CD4-positive, alpha-beta memory T cell (primary cell): ENCODE measurements at regions not wholly inside any gene's neighbourhood (a gene's known extent, or its start where the extent isn't known, plus 50 kb on each side); places are given as distances from the start of the nearest gene placed in this dataset.
A peak's percentile ranks its signal among the peaks of the same experiment; 100 is the strongest.

Experiments
- CTCF ChIA-PET: fragments of 350-600 bp; sonication (Branson Sonifier 250); formaldehyde crosslinking; loops from one replicate; lab custom pipeline; 2021; ENCODE audit warnings: inconsistent platforms; ENCODE audit not compliant: partially characterized antibody; lab: Charles Lee
- POLR2A ChIA-PET: fragments of 350-600 bp; sonication (Branson Sonifier 250); formaldehyde crosslinking; loops from one replicate; lab custom pipeline; 2021; ENCODE audit not compliant: partially characterized antibody; lab: Charles Lee
- DNase-seq, 5 donors: peaks; one replicate each; pipeline versions ENCODE4 v3.0.0 to v3.0.0-alpha.2; 2020 to 2022; ENCODE audit warnings: mixed read lengths in 1 of 5
- H3K27ac ChIP-seq: one replicate; pipeline ENCODE4 v1.7.0; 2013; ENCODE audit warnings: low read depth, low read length
- H3K27me3 ChIP-seq: 2 replicates; pipeline ENCODE4 v1.7.0; 2013; ENCODE audit warnings: mild to moderate bottlenecking, low read length, moderate library complexity; ENCODE audit not compliant: insufficient read depth
- H3K36me3 ChIP-seq: 2 replicates; pipeline ENCODE4 v1.7.0; 2013; ENCODE audit warnings: mild to moderate bottlenecking, low read length, moderate library complexity; ENCODE audit not compliant: insufficient read depth
- H3K4me1 ChIP-seq: 2 replicates; pipeline ENCODE4 v1.7.0; 2013; ENCODE audit warnings: mild to moderate bottlenecking, low read length, moderate library complexity; ENCODE audit not compliant: insufficient read depth
- H3K4me3 ChIP-seq, 2 donors: one replicate each; pipeline ENCODE4 v1.7.0; 2013; ENCODE audit warnings: low read length in 2 of 2, mild to moderate bottlenecking in 1 of 2
- H3K9me3 ChIP-seq, 2 donors: one replicate each; pipeline ENCODE4 v1.7.0; 2013; ENCODE audit warnings: low read length in 2 of 2, control low read depth in 1 of 2; ENCODE audit not compliant: control insufficient read depth in 1 of 2
- H3K27ac Mint-ChIP-seq, 7 donors: one replicate each; pipeline ENCODE4 v1.8.0; 2020 to 2021; ENCODE audit warnings: mixed read lengths in 7 of 7, mild to moderate bottlenecking in 6 of 7, inconsistent platforms in 3 of 7, moderate library complexity in 3 of 7
- H3K27me3 Mint-ChIP-seq, 2 donors: one replicate each; pipeline ENCODE4 v1.8.0; 2020 to 2021; ENCODE audit warnings: mixed read lengths in 2 of 2
- H3K36me3 Mint-ChIP-seq, 2 donors: one replicate each; pipeline ENCODE4 v1.8.0; 2020 to 2021; ENCODE audit warnings: mixed read lengths in 2 of 2, inconsistent platforms in 1 of 2, mild to moderate bottlenecking in 1 of 2
- H3K4me1 Mint-ChIP-seq, 4 donors: one replicate each; pipeline ENCODE4 v1.8.0; 2020 to 2021; ENCODE audit warnings: mixed read lengths in 4 of 4, mild to moderate bottlenecking in 1 of 4
- H3K4me3 Mint-ChIP-seq, 8 donors: one replicate each; pipeline ENCODE4 v1.8.0; 2020 to 2021; ENCODE audit warnings: mixed read lengths in 8 of 8, mild to moderate bottlenecking in 7 of 8, moderate library complexity in 6 of 8, inconsistent platforms in 3 of 8
- H3K9me3 Mint-ChIP-seq, 8 donors: one replicate each; pipeline ENCODE4 v1.8.0; 2020 to 2021; ENCODE audit warnings: mixed read lengths in 8 of 8, mild to moderate bottlenecking in 5 of 8, inconsistent platforms in 3 of 8, moderate library complexity in 1 of 8
- intact Hi-C: fragments of 100-400 bp; cut with micrococcal nuclease; formaldehyde crosslinking; loops from one replicate; pipeline ENCODE4 v1.15.1; 2023

DNA sequence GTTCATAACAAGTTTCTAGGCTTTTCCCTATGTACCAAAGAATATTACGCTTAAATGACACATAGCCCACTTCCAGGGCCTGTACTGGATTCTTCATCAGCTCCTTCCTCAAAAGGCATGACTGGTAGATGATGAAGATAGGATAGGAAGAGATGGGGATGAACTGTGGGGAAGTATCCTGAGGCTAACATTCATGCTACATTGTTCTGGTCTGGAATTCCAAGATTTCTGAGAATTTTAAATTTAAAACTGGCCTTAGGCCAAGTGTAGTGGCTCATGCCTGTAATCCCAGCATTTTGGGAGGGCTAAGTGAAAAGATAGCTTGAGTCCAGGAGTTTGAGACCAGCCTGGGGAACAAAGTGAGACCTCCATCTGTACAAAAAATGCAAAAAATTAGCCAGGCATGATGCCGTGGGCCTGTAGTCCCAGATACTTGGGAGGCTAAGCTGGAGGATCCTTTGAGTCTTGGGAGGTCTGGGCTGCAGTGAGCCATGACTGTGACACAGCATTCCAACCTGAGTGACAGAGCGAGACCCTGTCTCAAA, 160.1 kb upstream of the PLAAT1 start:
- no peak overlapping the region for H3K27ac ChIP-seq
- Mint-ChIP-seq H3K36me3 (no peaks in the 10 kb centered on the region), H3K27me3 (no peaks in the 10 kb centered on the region), H3K4me3 (no peak overlapping the region), H3K27ac (no peak overlapping the region), H3K4me1 (no peaks in the 10 kb centered on the region), H3K9me3 (peaks cover 0 to 7% (median 3%) of the 10 kb centered on the region in 8 donors)
- ChIA-PET POLR2A (no interaction called here), CTCF (no interaction called here)
- H3K36me3 ChIP-seq: no peaks in the 10 kb centered on the region
- H3K4me1 ChIP-seq: no peaks in the 10 kb centered on the region
- no peaks in the 10 kb centered on the region for H3K27me3 ChIP-seq
- no peak for DNase-seq
- H3K4me3 ChIP-seq: no peak overlapping the region
- no peaks in the 10 kb centered on the region for H3K9me3 ChIP-seq
- intact Hi-C loops: no loop called here

DNA sequence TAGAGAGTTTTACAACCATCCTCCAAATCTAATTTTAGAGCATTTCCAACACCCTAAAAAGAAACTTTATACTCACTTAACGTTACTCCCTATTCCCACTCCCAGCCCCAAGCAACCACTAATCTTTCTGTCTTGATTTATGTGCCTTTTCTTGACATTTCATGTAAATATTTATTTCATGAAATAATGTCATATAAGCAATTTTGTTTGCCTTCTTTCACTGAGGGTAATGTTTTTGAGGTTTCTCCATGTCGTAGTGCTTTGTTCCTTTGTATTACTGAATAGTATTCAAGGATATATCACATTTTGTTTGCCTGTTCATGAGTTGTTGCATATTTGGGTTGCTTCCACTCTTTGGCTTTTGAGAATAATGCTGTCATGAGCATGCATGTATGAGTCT, 155.4 kb upstream of the PLAAT1 start:
- no peaks in the 10 kb centered on the region for H3K4me1 Mint-ChIP-seq
- no peak for DNase-seq
- no peak overlapping the region for H3K27ac Mint-ChIP-seq
- no peak overlapping the region for H3K4me3 ChIP-seq
- no peaks in the 10 kb centered on the region for H3K36me3 Mint-ChIP-seq
- ChIA-PET CTCF (no interaction called here), POLR2A (no interaction called here)
- H3K9me3 ChIP-seq: no peaks in the 10 kb centered on the region
- H3K27me3 ChIP-seq: no peaks in the 10 kb centered on the region
- no peaks in the 10 kb centered on the region for H3K36me3 ChIP-seq
- peaks cover 0 to 7% (median 3%) of the 10 kb centered on the region in 8 donors for H3K9me3 Mint-ChIP-seq
- H3K27me3 Mint-ChIP-seq: peaks cover 2 to 3% of the 10 kb centered on the region in 2 donors
- intact Hi-C loops: no loop called here
- H3K27ac ChIP-seq: no peak overlapping the region
- no peak overlapping the region for H3K4me3 Mint-ChIP-seq
- no peaks in the 10 kb centered on the region for H3K4me1 ChIP-seq

DNA sequence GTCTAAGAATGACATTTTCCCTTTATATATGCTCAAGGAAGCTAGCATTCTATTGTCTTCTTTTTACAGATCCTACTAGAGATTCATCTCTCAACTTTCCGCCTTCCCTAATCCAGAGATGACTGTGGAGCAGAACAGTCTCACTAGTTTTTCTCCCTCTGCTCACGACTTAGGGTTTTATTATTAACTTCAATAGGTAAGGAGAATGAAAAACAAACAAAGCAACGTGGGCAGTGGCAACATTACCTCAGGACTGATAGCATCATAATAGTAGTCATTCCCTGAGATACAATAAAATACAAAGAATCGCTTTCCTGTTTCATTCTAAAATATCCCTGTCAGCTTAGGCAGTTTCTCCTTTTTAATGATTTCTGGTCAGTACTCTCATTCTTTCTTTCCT, 154.3 kb upstream of the PLAAT1 start:
- H3K27ac ChIP-seq: no peak overlapping the region
- peaks cover 0 to 7% (median 4%) of the 10 kb centered on the region in 8 donors for H3K9me3 Mint-ChIP-seq
- no peak overlapping the region for H3K4me3 ChIP-seq
- no peaks in the 10 kb centered on the region for H3K36me3 Mint-ChIP-seq
- H3K4me1 Mint-ChIP-seq: no peaks in the 10 kb centered on the region
- peaks cover 2 to 3% of the 10 kb centered on the region in 2 donors for H3K27me3 Mint-ChIP-seq
- ChIA-PET CTCF (no interaction called here), POLR2A (no interaction called here)
- no peak overlapping the region for H3K27ac Mint-ChIP-seq
- intact Hi-C loops: no loop called here
- H3K4me3 Mint-ChIP-seq: no peak overlapping the region
- no peaks in the 10 kb centered on the region for H3K4me1 ChIP-seq
- no peaks in the 10 kb centered on the region for H3K27me3 ChIP-seq
- H3K36me3 ChIP-seq: no peaks in the 10 kb centered on the region
- no peaks in the 10 kb centered on the region for H3K9me3 ChIP-seq
- DNase-seq: no peak

DNA sequence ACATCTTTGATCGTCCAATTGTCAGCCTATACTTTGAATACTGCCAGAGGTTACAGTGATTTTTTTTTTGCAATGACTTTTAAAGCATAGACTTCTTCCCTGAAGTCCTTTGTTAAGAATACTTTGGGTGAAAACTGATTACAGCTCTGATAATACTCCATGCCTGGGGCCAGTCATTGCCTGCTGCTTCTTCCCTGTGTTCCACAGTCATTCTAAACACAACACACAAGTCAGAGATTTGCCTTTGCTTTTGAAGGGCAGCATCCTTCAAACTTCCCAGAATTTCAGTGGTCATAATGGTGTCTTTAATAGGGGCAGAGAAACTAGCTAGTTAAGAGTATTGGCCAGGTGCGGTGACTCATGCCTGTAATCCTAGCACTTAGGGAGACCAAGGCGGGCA, 153.7 kb upstream of the PLAAT1 start:
- Histone ChIP-seq H3K4me3 (no peak overlapping the region), H3K36me3 (no peaks in the 10 kb centered on the region), H3K9me3 (no peaks in the 10 kb centered on the region), H3K27me3 (no peaks in the 10 kb centered on the region), H3K27ac (no peak overlapping the region), H3K4me1 (no peaks in the 10 kb centered on the region)
- Mint-ChIP-seq H3K27me3 (peaks cover 2 to 3% of the 10 kb centered on the region in 2 donors), H3K4me1 (no peaks in the 10 kb centered on the region), H3K4me3 (no peak overlapping the region), H3K9me3 (peaks cover 0 to 7% (median 5%) of the 10 kb centered on the region in 8 donors), H3K36me3 (no peaks in the 10 kb centered on the region), H3K27ac (no peak overlapping the region)
- DNase-seq: no peak
- CTCF ChIA-PET: no interaction called here
- POLR2A ChIA-PET: no interaction called here
- intact Hi-C loops: no loop called here

- Histone ChIP-seq H3K27me3 (no peaks in the 10 kb centered on the region), H3K9me3 (no peaks in the 10 kb centered on the region), H3K4me3 (no peak overlapping the region), H3K27ac (no peak overlapping the region), H3K4me1 (no peaks in the 10 kb centered on the region), H3K36me3 (no peaks in the 10 kb centered on the region)
- H3K27ac Mint-ChIP-seq: no peak overlapping the region
- H3K36me3 Mint-ChIP-seq: no peaks in the 10 kb centered on the region
- H3K9me3 Mint-ChIP-seq: peaks cover under 1 to 6% (median 3%) of the 10 kb centered on the region in 8 donors
- intact Hi-C loops: no loop called here
- no peak overlapping the region for H3K4me3 Mint-ChIP-seq
- no peaks in the 10 kb centered on the region for H3K4me1 Mint-ChIP-seq
- CTCF ChIA-PET: no interaction called here
- no peak for DNase-seq
- no peaks in the 10 kb centered on the region for H3K27me3 Mint-ChIP-seq
- POLR2A ChIA-PET: no interaction called here
These were observed 145.7 kb upstream of the PLAAT1 start for GRCh38 chr3:193095366-193095765.

DNA sequence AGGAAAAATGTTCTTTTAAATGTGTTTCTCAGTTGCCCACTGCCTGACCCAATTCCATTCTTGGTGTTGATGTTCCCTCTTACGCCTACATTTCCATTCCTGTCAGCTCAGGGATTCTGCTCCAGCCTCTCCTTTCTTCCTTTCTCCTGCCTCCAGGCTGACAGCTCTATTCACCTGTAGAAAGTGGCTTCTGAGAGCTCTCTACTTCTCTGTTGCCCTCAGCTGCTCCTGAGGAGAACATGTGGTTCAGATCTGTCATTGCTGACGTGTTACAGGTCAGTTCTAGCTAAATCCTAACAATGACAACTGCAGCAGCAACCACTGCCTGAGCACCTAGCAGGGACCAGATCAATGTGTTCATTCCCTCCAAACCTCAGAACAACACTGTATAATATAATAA, 144.9 kb upstream of the PLAAT1 start:
- Histone ChIP-seq H3K36me3 (no peaks in the 10 kb centered on the region), H3K9me3 (no peaks in the 10 kb centered on the region), H3K27ac (no peak overlapping the region), H3K4me1 (no peaks in the 10 kb centered on the region), H3K4me3 (no peak overlapping the region), H3K27me3 (no peaks in the 10 kb centered on the region)
- Mint-ChIP-seq H3K27ac (no peak overlapping the region), H3K27me3 (no peaks in the 10 kb centered on the region), H3K9me3 (peaks cover 4 to 9% (median 7%) of the 10 kb centered on the region in 8 donors), H3K4me3 (peak overlapping the region in 1 of 8 donors; percentile 41), H3K4me1 (no peaks in the 10 kb centered on the region), H3K36me3 (no peaks in the 10 kb centered on the region)
- no peak for DNase-seq
- intact Hi-C loops: no loop called here
- CTCF ChIA-PET: no interaction called here
- POLR2A ChIA-PET: no interaction called here

DNA sequence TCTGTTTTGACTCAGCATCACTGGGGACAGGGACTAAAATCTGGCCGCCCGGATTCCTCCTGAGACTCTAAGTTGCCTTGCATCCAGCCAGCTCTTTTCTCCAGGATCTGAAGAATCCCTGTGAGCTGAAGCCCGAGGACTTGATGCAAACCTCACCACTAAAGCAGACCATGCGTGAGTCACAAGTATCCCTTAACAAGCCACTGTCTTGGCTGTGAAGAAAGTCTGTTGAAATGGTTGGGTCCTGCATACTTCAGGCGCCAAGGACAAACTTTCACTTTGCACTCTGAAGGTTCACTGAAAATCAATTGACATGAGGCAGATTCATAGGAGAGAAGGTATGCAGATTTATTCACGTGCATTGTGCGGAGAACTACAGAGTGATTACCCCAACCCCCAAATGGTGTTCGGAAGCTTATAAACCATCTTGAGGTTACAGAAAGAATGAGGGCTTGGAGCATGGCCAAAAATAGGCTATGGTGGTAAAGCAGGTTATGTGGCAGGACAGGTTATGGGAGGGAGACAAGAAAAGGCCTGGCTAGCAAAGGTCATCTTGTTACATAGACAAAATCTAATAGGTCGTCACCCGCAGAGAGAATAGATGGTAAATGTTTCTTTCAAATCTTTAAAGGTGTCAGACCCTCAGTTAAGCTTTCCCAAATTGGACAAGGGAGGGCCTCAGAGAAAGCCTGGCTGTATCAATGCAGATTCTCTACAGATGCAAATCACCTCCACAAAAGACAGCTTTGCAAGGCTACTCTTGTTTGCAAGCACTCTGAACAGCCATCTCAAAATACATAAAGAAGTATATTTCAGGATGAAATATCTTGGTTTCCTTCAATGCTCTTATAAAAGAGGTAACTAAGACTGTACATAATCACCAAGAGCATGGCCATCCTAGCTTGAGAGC, 126.3 kb upstream of the PLAAT1 start:
- intact Hi-C loops: no loop called here

More for the DNA sequence above, 126.3 kb upstream of the PLAAT1 start:
- H3K27me3 Mint-ChIP-seq: peaks cover 6 to 7% of the 10 kb centered on the region in 2 donors
- H3K4me1 Mint-ChIP-seq: no peaks in the 10 kb centered on the region
- H3K9me3 Mint-ChIP-seq: peaks cover 0 to 4% (median under 1%) of the 10 kb centered on the region in 8 donors
- H3K36me3 Mint-ChIP-seq: no peaks in the 10 kb centered on the region
- Histone ChIP-seq H3K4me3 (no peak overlapping the region), H3K4me1 (no peaks in the 10 kb centered on the region), H3K27me3 (no peaks in the 10 kb centered on the region), H3K9me3 (no peaks in the 10 kb centered on the region), H3K36me3 (no peaks in the 10 kb centered on the region), H3K27ac (no peak overlapping the region)
- ChIA-PET POLR2A (no interaction called here), CTCF (no interaction called here)
- no peak overlapping the region for H3K27ac Mint-ChIP-seq
- H3K4me3 Mint-ChIP-seq: no peak overlapping the region
- no peak for DNase-seq
